CD14-positive monocyte (primary cell): ENCODE measurements at regions not wholly inside any gene's neighbourhood (a gene's known extent, or its start where the extent isn't known, plus 50 kb on each side); places are given as distances from the start of the nearest gene placed in this dataset.
A peak's percentile ranks its signal among the peaks of the same experiment; 100 is the strongest.

Source experiments
- DNase-seq, 3 donors: peaks; one replicate each; pipeline ENCODE4 v3.0.0-alpha.2; 2011 to 2022
- H2AFZ ChIP-seq: 2 replicates; pipeline ENCODE4 v1.6.0; 2012; ENCODE audit warnings: mild to moderate bottlenecking, low read depth, low read length, inconsistent platforms; ENCODE audit not compliant: insufficient read depth, poor library complexity, severe bottlenecking
- H3K27ac ChIP-seq, 2 donors: 1 replicate in 1 of 2; 2 replicates in 1 of 2; pipeline ENCODE4 v1.5.1; 2012 to 2013; ENCODE audit warnings: low read length in 2 of 2, control low read depth in 1 of 2, inconsistent platforms in 1 of 2, low read depth in 1 of 2, mild to moderate bottlenecking in 1 of 2
- H3K27me3 ChIP-seq, 2 donors: one replicate each; pipeline versions ENCODE4 v1.6.0 to v1.6.1; 2011 to 2013; ENCODE audit warnings: low read length in 2 of 2; ENCODE audit not compliant: control insufficient read depth in 2 of 2, insufficient read depth in 2 of 2
- H3K36me3 ChIP-seq, 2 donors: replicated peaks in 1 of 2; 1 replicate in 1 of 2; 2 replicates in 1 of 2; pipeline versions ENCODE4 v1.5.1 to v1.6.1; 2012 to 2013; ENCODE audit warnings: low read length in 2 of 2, control low read depth in 1 of 2, inconsistent platforms in 1 of 2, mild to moderate bottlenecking in 1 of 2; ENCODE audit not compliant: insufficient read depth in 2 of 2, control insufficient read depth in 1 of 2
- H3K4me1 ChIP-seq, 2 donors: 1 replicate in 1 of 2; 2 replicates in 1 of 2; pipeline versions ENCODE4 v1.5.1 to v1.6.1; 2012 to 2013; ENCODE audit warnings: low read length in 2 of 2, control low read depth in 1 of 2, inconsistent platforms in 1 of 2, mild to moderate bottlenecking in 1 of 2, moderate library complexity in 1 of 2; ENCODE audit not compliant: insufficient read depth in 2 of 2, control insufficient read depth in 1 of 2
- H3K4me2 ChIP-seq: replicated peaks from 2 replicates; pipeline ENCODE3; 2012; ENCODE audit warnings: low read length, moderate library complexity, mild to moderate bottlenecking; ENCODE audit not compliant: poor library complexity, severe bottlenecking; ENCODE audit errors: extremely low read depth
- H3K4me3 ChIP-seq, 3 experiments: fragments of 200-600 bp in 1 of 3; sonication (generic) in 1 of 3; replicated peaks in 1 of 3; 1 replicate in 2 of 3; 2 replicates in 1 of 3; pipeline ENCODE4 v1.5.1; 2011 to 2013; ENCODE audit warnings: low read length in 3 of 3, mild to moderate bottlenecking in 3 of 3, control low read depth in 2 of 3, low read depth in 2 of 3, inconsistent platforms in 1 of 3, moderate library complexity in 1 of 3
- H3K79me2 ChIP-seq: 2 replicates; pipeline ENCODE4 v1.6.0; 2012; ENCODE audit warnings: mild to moderate bottlenecking, control low read depth, inconsistent platforms, low read length, moderate library complexity; ENCODE audit not compliant: insufficient read depth
- H3K9ac ChIP-seq: 2 replicates; pipeline ENCODE4 v1.6.0; 2017; ENCODE audit warnings: low read length, mild to moderate bottlenecking; ENCODE audit not compliant: insufficient read depth, poor library complexity, severe bottlenecking
- H3K9me3 ChIP-seq, 2 donors: replicated peaks in 1 of 2; 1 replicate in 1 of 2; 2 replicates in 1 of 2; pipeline versions ENCODE4 v1.5.1 to v1.6.1; 2012 to 2013; ENCODE audit warnings: low read length in 2 of 2, control low read depth in 1 of 2; ENCODE audit not compliant: control insufficient read depth in 1 of 2, insufficient read depth in 1 of 2
- H4K20me1 ChIP-seq: 2 replicates; pipeline ENCODE4 v1.6.0; 2012; ENCODE audit warnings: mild to moderate bottlenecking, low read length, control low read depth, moderate library complexity; ENCODE audit not compliant: insufficient read depth
- H3K27ac Mint-ChIP-seq, 7 donors: one replicate each; pipeline ENCODE4 v1.8.0; 2020; ENCODE audit warnings: mild to moderate bottlenecking in 7 of 7, mixed read lengths in 7 of 7, moderate library complexity in 6 of 7, inconsistent platforms in 2 of 7
- H3K27me3 Mint-ChIP-seq, 3 donors: one replicate each; pipeline ENCODE4 v1.8.0; 2021 to 2022; ENCODE audit warnings: low read depth in 3 of 3, mild to moderate bottlenecking in 3 of 3, mixed read lengths in 3 of 3, moderate library complexity in 3 of 3, inconsistent platforms in 1 of 3
- H3K36me3 Mint-ChIP-seq, 2 donors: one replicate each; pipeline ENCODE4 v1.8.0; 2020; ENCODE audit warnings: mixed read lengths in 2 of 2, inconsistent platforms in 1 of 2, mild to moderate bottlenecking in 1 of 2
- H3K4me1 Mint-ChIP-seq: one replicate; pipeline ENCODE4 v1.8.0; 2020; ENCODE audit warnings: mild to moderate bottlenecking, mixed read lengths
- H3K4me3 Mint-ChIP-seq, 2 donors: one replicate each; pipeline ENCODE4 v1.8.0; 2020; ENCODE audit warnings: mild to moderate bottlenecking in 2 of 2, mixed read lengths in 2 of 2, moderate library complexity in 1 of 2
- H3K9me3 Mint-ChIP-seq, 7 donors: one replicate each; pipeline ENCODE4 v1.8.0; 2020 to 2022; ENCODE audit warnings: mixed read lengths in 7 of 7, mild to moderate bottlenecking in 6 of 7, moderate library complexity in 6 of 7, inconsistent platforms in 2 of 7
- WGBS: methylation state at CpG from one replicate; pipeline ENCODE4 v1.1.5; 2013; ENCODE audit warnings: missing lambda C conversion rate; ENCODE audit not compliant: insufficient coverage; 5-methylcytosine and 5-hydroxymethylcytosine counted together
- intact Hi-C, 2 donors: fragments of 100-400 bp; cut with micrococcal nuclease; formaldehyde crosslinking; loops; one replicate each; pipeline versions ENCODE4 v1.15.0 to v1.15.1; 2023
- TF ChIP-seq, protein P1 (sequence below): fragments of 200-600 bp; IDR thresholded peaks from one replicate; pipeline ENCODE4 v1.8.0; 2022; ENCODE audit warnings: antibody characterized with exemption, mild to moderate bottlenecking

DNA sequence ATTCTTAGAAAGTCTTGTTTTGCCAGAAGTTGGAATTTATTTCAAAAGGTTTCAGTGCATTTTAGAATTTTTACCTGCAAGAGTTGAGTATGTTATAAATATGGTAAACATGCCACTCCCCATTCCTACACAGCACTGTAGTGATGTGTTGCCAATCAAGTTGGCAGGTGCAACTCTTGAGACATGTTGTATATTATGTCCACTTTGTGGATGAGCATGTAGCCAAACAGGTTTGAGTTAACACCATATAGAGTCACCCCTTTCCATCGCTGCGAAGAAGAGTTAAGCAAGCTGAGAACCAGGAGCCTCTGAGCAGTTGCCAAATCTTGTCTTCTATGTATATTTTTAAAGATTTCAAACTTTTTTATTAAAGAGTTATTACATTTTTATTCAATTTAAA, 359.8 kb downstream of the LMO7 start:
- Histone ChIP-seq H3K4me1 (no peaks in the 10 kb centered on the region), H3K9ac (no peak overlapping the region), H3K27ac (no peak overlapping the region), H4K20me1 (no peaks in the 10 kb centered on the region), H3K27me3 (no peaks in the 10 kb centered on the region), H3K4me3 (no peak overlapping the region), H3K9me3 (no peaks in the 10 kb centered on the region), H3K36me3 (no peaks in the 10 kb centered on the region), H2AFZ (no peak overlapping the region), H3K4me2 (no peak overlapping the region), H3K79me2 (no peaks in the 10 kb centered on the region)
- Mint-ChIP-seq H3K9me3 (peaks cover 0 to 3% (median 0%) of the 10 kb centered on the region in 7 donors), H3K36me3 (no peaks in the 10 kb centered on the region), H3K27ac (no peak overlapping the region), H3K4me1 (no peaks in the 10 kb centered on the region), H3K27me3 (no peaks in the 10 kb centered on the region), H3K4me3 (no peak overlapping the region)
- TF ChIP-seq, protein P1, sequence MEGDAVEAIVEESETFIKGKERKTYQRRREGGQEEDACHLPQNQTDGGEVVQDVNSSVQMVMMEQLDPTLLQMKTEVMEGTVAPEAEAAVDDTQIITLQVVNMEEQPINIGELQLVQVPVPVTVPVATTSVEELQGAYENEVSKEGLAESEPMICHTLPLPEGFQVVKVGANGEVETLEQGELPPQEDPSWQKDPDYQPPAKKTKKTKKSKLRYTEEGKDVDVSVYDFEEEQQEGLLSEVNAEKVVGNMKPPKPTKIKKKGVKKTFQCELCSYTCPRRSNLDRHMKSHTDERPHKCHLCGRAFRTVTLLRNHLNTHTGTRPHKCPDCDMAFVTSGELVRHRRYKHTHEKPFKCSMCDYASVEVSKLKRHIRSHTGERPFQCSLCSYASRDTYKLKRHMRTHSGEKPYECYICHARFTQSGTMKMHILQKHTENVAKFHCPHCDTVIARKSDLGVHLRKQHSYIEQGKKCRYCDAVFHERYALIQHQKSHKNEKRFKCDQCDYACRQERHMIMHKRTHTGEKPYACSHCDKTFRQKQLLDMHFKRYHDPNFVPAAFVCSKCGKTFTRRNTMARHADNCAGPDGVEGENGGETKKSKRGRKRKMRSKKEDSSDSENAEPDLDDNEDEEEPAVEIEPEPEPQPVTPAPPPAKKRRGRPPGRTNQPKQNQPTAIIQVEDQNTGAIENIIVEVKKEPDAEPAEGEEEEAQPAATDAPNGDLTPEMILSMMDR: no peak
- WGBS: no CpG with 5 or more reads among the region's 2 CpGs
- no peak for DNase-seq
- intact Hi-C loops: no loop called here

DNA sequence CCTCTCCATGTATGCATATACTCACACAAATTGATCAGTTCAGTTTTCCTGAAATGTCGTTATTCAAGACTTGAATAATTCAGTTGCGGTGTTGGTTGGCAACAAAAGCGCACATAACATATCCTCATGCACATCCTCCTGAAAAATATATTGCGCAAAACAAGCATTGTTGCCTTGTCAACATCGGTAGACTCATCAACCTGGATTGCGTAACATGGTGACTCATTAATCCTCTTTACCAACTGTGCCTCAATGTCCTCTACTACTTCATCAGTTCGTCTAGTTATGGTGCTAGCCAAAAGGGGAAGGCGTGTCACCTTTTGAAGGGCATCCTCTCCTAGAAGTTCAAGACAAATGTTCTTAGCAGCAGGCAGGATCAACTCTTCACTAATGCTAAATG, 357.7 kb downstream of the LMO7 start:
- no peaks in the 10 kb centered on the region for H3K4me1 Mint-ChIP-seq
- Histone ChIP-seq H3K4me1 (no peaks in the 10 kb centered on the region), H4K20me1 (no peaks in the 10 kb centered on the region), H3K27ac (no peak overlapping the region), H3K9ac (no peak overlapping the region), H3K27me3 (no peaks in the 10 kb centered on the region), H3K36me3 (no peaks in the 10 kb centered on the region), H2AFZ (no peak overlapping the region), H3K4me2 (no peak overlapping the region), H3K4me3 (no peak overlapping the region), H3K79me2 (no peaks in the 10 kb centered on the region), H3K9me3 (no peaks in the 10 kb centered on the region)
- H3K27ac Mint-ChIP-seq: no peak overlapping the region
- WGBS: 89% methylated on average over 7 of the region's 8 CpGs
- no peaks in the 10 kb centered on the region for H3K36me3 Mint-ChIP-seq
- peaks cover 0 to 3% (median 0%) of the 10 kb centered on the region in 7 donors for H3K9me3 Mint-ChIP-seq
- intact Hi-C loops: no loop called here
- no peaks in the 10 kb centered on the region for H3K27me3 Mint-ChIP-seq
- no peak overlapping the region for H3K4me3 Mint-ChIP-seq
- TF ChIP-seq, protein P1: no peak
- peak in 1 of 3 donors; percentile 9 for DNase-seq
